PC-3 (cell line): ENCODE measurements at regions not wholly inside any gene's neighbourhood (a gene's known extent, or its start where the extent isn't known, plus 50 kb on each side); places are given as distances from the start of the nearest gene placed in this dataset.

ENCODE experiments used
- ATAC-seq: fragments of 200-7000 bp; cut with Tn5 transposase; 2 replicates; pipeline ENCODE4 v1.9.1; 2020; ENCODE audit warnings: mild to moderate bottlenecking, moderate library complexity
- BruUV-seq: library from RNA; stranded (reverse); fragments of 400-500 nt; replicated peaks from 2 replicates; lab custom pipeline; 2021; lab: Mats Ljungman, UMichigan
- CTCF ChIA-PET: fragments of 300-600 bp; sonication (Branson Sonifier 250); formaldehyde crosslinking; loops from one replicate; lab custom pipeline; 2022; ENCODE audit warnings: antibody characterized with exemption; lab: Charles Lee
- POLR2A ChIA-PET: fragments of 300-600 bp; sonication (Branson Sonifier 250); formaldehyde crosslinking; loops from one replicate; lab custom pipeline; 2022; ENCODE audit warnings: antibody characterized with exemption; ENCODE audit not compliant: unreplicated experiment; lab: Charles Lee
- DNase-seq: peaks from one replicate; pipeline ENCODE4 v3.0.0-alpha.2; 2015
- H2AFZ ChIP-seq: fragments of 300-600 bp; sonication (generic); 2 replicates; pipeline ENCODE4 v1.6.0; 2016; ENCODE audit warnings: antibody characterized with exemption, low read length
- H3F3A ChIP-seq: fragments of 300-600 bp; sonication (generic); one replicate; pipeline ENCODE4 v1.6.0; 2017; ENCODE audit warnings: antibody characterized with exemption, low read length, control low read depth, mild to moderate bottlenecking; ENCODE audit not compliant: unreplicated experiment
- H3K27ac ChIP-seq: fragments of 300-600 bp; sonication (generic); 2 replicates; pipeline ENCODE4 v1.5.1; 2016; ENCODE audit warnings: mild to moderate bottlenecking, low read length
- H3K27me3 ChIP-seq: fragments of 300-600 bp; sonication (generic); 2 replicates; pipeline ENCODE4 v1.6.1; 2016; ENCODE audit warnings: low read length, mixed read lengths
- H3K36me3 ChIP-seq: fragments of 300-600 bp; sonication (generic); 2 replicates; pipeline ENCODE4 v1.6.1; 2016; ENCODE audit warnings: low read depth, mixed run types, low read length, mixed read lengths
- H3K4me1 ChIP-seq: fragments of 300-600 bp; sonication (generic); 2 replicates; pipeline ENCODE4 v1.5.1; 2016; ENCODE audit warnings: low read length; ENCODE audit not compliant: insufficient read depth
- H3K4me2 ChIP-seq: fragments of 300-600 bp; sonication (generic); 2 replicates; pipeline ENCODE4 v1.6.0; 2016; ENCODE audit warnings: low read length
- H3K4me3 ChIP-seq: fragments of 300-600 bp; sonication (generic); 2 replicates; pipeline ENCODE4 v1.5.1; 2016; ENCODE audit warnings: mild to moderate bottlenecking, low read length, mixed read lengths
- H3K79me2 ChIP-seq: fragments of 300-600 bp; sonication (generic); 2 replicates; pipeline ENCODE4 v1.6.1; 2017; ENCODE audit warnings: low read length, mixed read lengths
- H3K9ac ChIP-seq: fragments of 300-600 bp; sonication (generic); 2 replicates; pipeline ENCODE4 v1.6.0; 2016; ENCODE audit warnings: mild to moderate bottlenecking, low read length
- H3K9me2 ChIP-seq: fragments of 300-600 bp; sonication (generic); replicated peaks from 2 replicates; pipeline ENCODE4 v1.6.1; 2016; ENCODE audit warnings: mixed run types, low read length, mixed read lengths
- H3K9me3 ChIP-seq: fragments of 300-600 bp; sonication (generic); 2 replicates; pipeline ENCODE4 v1.6.1; 2016; ENCODE audit warnings: low read length, mixed read lengths
- H4K20me1 ChIP-seq: fragments of 300-600 bp; sonication (generic); 2 replicates; pipeline ENCODE4 v1.6.1; 2016; ENCODE audit warnings: low read length, mixed read lengths
- EZH2 ChIP-seq: fragments of 300-600 bp; sonication (generic); IDR thresholded peaks from one replicate; pipeline ENCODE4 v1.6.1; 2017; ENCODE audit warnings: antibody characterized with exemption, mild to moderate bottlenecking, low read length; ENCODE audit not compliant: unreplicated experiment
- EZH2phosphoT487 ChIP-seq: fragments of 300-600 bp; sonication (generic); IDR thresholded peaks from 2 replicates; pipeline ENCODE4 v1.6.1; 2018; ENCODE audit warnings: mild to moderate bottlenecking, antibody characterized with exemption, low read length, borderline replicate concordance
- intact Hi-C: fragments of 100-400 bp; cut with micrococcal nuclease; formaldehyde crosslinking; loops from 2 replicates; pipeline ENCODE4 v1.9.0; 2023
- TF ChIP-seq, protein P1 (sequence below): fragments of 300-600 bp; sonication (generic); conservative IDR thresholded peaks from 2 replicates; pipeline ENCODE4 v1.5.1; 2017; ENCODE audit warnings: antibody characterized with exemption, low read depth, mild to moderate bottlenecking, low read length

DNA sequence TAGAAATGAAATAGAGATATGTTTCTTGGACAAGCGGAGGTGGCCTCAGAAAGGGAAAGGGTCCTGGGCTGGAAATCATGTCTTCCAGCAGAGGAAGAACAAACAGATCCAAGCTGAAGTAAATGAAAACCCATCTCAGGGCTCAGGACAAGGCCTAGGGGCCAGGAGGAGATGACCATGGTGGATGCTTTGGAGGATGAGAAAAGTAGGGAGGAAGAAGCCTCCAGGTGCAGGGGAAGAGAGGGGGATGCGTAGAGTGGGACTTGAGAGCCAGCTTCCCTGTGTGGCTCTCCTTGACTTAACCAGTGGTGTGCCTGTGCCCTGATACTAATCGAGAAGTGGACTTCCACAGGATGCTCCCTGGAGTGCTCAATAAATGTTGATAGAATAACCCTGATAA lies 203.2 kb downstream of the FAM43A start:
- Histone ChIP-seq H3K9me2 (no peaks in the 10 kb centered on the region), H3K27ac (no peak overlapping the region), H4K20me1 (no peaks in the 10 kb centered on the region), H2AFZ (no peak overlapping the region), H3K4me2 (no peak overlapping the region), H3K9ac (no peak overlapping the region), H3K27me3 (no peaks in the 10 kb centered on the region), H3K36me3 (no peaks in the 10 kb centered on the region), H3F3A (no peaks in the 10 kb centered on the region), H3K79me2 (no peaks in the 10 kb centered on the region), H3K9me3 (no peaks in the 10 kb centered on the region), H3K4me3 (no peak overlapping the region), H3K4me1 (peaks cover 10% of the 10 kb centered on the region)
- no TSS peak for BruUV-seq
- ATAC-seq (no peak), DNase-seq (no peak)
- intact Hi-C loops, result no loop called here
- CTCF ChIA-PET, result no interaction called here
- POLR2A ChIA-PET, result no interaction called here
- TF ChIP-seq EZH2 (no peak), EZH2phosphoT487 (no peak)
- TF ChIP-seq, protein P1, sequence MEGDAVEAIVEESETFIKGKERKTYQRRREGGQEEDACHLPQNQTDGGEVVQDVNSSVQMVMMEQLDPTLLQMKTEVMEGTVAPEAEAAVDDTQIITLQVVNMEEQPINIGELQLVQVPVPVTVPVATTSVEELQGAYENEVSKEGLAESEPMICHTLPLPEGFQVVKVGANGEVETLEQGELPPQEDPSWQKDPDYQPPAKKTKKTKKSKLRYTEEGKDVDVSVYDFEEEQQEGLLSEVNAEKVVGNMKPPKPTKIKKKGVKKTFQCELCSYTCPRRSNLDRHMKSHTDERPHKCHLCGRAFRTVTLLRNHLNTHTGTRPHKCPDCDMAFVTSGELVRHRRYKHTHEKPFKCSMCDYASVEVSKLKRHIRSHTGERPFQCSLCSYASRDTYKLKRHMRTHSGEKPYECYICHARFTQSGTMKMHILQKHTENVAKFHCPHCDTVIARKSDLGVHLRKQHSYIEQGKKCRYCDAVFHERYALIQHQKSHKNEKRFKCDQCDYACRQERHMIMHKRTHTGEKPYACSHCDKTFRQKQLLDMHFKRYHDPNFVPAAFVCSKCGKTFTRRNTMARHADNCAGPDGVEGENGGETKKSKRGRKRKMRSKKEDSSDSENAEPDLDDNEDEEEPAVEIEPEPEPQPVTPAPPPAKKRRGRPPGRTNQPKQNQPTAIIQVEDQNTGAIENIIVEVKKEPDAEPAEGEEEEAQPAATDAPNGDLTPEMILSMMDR, result no peak

DNA sequence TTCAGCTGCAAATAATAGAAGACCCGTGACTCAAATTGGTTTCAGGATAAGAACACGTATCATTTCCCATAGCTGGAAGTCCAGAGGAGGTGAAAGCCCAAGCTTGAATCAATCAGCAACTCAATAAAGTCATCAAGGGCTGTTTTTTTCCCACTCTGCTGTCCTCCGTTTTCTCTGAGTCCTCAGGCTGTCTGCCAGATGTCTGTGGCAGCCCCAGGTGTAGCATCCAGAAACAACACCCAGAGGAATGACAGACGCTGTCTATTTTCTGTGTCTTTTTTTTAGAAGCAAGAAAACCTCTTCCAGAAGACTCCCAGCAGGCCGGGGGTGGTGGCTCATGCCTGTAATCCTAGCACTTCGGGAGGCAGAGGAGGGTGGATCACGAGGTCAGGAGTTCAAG lies 204.4 kb downstream of the FAM43A start:
- Histone ChIP-seq H3K79me2 (no peaks in the 10 kb centered on the region), H3K9ac (no peak overlapping the region), H3K27ac (no peak overlapping the region), H3K4me2 (no peak overlapping the region), H3K4me3 (no peak overlapping the region), H3K4me1 (peaks cover under 1% of the 10 kb centered on the region; the same call in 1 of the 2 replicates), H3K9me2 (no peaks in the 10 kb centered on the region), H3F3A (no peaks in the 10 kb centered on the region), H3K9me3 (no peaks in the 10 kb centered on the region), H3K36me3 (no peaks in the 10 kb centered on the region), H2AFZ (no peak overlapping the region), H3K27me3 (no peaks in the 10 kb centered on the region), H4K20me1 (no peaks in the 10 kb centered on the region)
- DNase-seq (no peak), ATAC-seq (no peak)
- no TSS peak for BruUV-seq
- TF ChIP-seq, protein P1, result no peak
- TF ChIP-seq EZH2 (no peak), EZH2phosphoT487 (no peak)
- POLR2A ChIA-PET, result no interaction called here
- CTCF ChIA-PET, result no interaction called here
- intact Hi-C loops, result no loop called here

DNA sequence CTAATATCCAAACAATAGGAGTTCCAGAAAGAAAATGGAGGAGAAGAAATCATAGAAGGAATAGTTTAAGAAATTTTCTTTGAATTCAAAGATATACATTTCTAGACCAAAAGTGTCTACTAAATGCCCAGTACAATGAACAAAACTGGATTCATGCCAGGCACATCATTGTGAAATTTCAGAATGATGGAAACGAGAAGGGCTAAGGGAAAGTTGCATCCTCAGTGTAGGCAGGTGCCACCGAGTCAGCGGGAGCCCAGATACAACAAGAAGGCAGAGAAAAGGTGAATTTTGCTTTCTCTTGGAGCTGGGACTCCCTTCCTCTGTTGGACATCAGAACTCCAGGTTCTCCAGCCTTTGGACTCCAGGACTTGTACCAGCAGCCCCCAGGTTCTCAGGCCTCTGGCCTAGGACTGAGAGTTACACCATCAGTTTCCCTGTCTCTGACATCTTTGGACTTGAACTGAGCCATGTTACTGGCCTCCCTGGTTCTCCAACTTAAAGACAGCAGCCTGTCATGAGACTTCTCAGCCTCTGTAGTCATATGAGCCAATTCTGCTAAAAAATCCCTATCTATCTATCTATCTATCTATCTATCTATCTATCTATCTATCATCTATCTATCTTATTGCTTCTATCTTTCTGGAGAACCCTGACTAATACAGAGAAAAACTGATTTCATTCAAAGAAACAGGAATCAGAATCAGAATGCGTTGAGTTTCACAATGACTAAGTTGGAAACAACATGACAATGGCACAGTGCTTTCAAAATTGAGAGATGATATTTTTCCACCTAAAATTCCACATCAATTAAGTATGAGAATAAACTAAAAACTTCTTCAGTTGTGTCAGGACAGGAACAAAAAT lies 207.7 kb downstream of the FAM43A start:
- POLR2A ChIA-PET, result no interaction called here
- Histone ChIP-seq H3K4me3 (no peak overlapping the region), H3K27ac (no peak overlapping the region), H2AFZ (no peak overlapping the region), H3K4me1 (no peaks in the 10 kb centered on the region), H3K4me2 (no peak overlapping the region), H4K20me1 (no peaks in the 10 kb centered on the region), H3K27me3 (no peaks in the 10 kb centered on the region), H3K79me2 (no peaks in the 10 kb centered on the region), H3F3A (no peaks in the 10 kb centered on the region), H3K36me3 (no peaks in the 10 kb centered on the region), H3K9me2 (no peaks in the 10 kb centered on the region), H3K9ac (no peak overlapping the region), H3K9me3 (no peaks in the 10 kb centered on the region)
- ATAC-seq, result no peak
- DNase-seq, result no peak
- TF ChIP-seq, protein P1, result no peak
- TF ChIP-seq EZH2 (no peak), EZH2phosphoT487 (no peak)
- CTCF ChIA-PET, result no interaction called here
- no TSS peak for BruUV-seq
- intact Hi-C loops, result no loop called here
